HepG2 (cell line): ENCODE measurements at regions not wholly inside any gene's neighbourhood (a gene's known extent, or its start where the extent isn't known, plus 50 kb on each side); places are given as distances from the start of the nearest gene placed in this dataset.

Experiments used
- ATAC-seq: fragments of 200-7000 bp; cut with Tn5 transposase; 3 replicates; pipeline ENCODE4 v1.9.1; 2020; ENCODE audit warnings: mild to moderate bottlenecking, moderate library complexity
- BruUV-seq: library from RNA; stranded (reverse); fragments of 400-500 nt; replicated peaks from 2 replicates; lab custom pipeline; 2021; lab: Mats Ljungman, UMichigan
- CTCF ChIA-PET: fragments of 300-600 bp; formaldehyde crosslinking; extraction: SDS; loops from one replicate; lab custom pipeline; 2021; ENCODE audit warnings: low total read pairs, inconsistent platforms, low intra/inter-chr PET ratio; lab: Yijun Ruan, JAX
- POLR2A ChIA-PET: fragments of 350-600 bp; sonication (Branson Sonifier 250); formaldehyde crosslinking; loops from one replicate; lab custom pipeline; 2020; ENCODE audit warnings: antibody characterized with exemption, inconsistent platforms; lab: Yijun Ruan, JAX
- DNase-seq: peaks from one replicate; pipeline ENCODE4 v3.0.0-alpha.2; 2015; ENCODE audit warnings: low spot score
- FAIRE-seq: peaks from 3 replicates; lab custom pipeline; 2011; peaks lifted over from hg19 to GRCh38; lab: Jason Lieb, UNC
- H2AFZ ChIP-seq: one replicate; pipeline ENCODE4 v1.6.1; 2011; ENCODE audit warnings: low read length, inconsistent platforms
- H3K27ac ChIP-seq: fragments of 300-600 bp; 3 replicates; pipeline ENCODE4 v1.8.0; 2011; ENCODE audit warnings: mixed run types, mild to moderate bottlenecking, mixed read lengths, low read length, inconsistent platforms; ENCODE audit not compliant: insufficient read depth; ENCODE audit errors: extremely low read length
- H3K27me3 ChIP-seq, 2 experiments: fragments of 200-600 bp in 1 of 2; 2 replicates in 1 of 2; 3 replicates in 1 of 2; pipeline versions ENCODE4 v1.6.0 to v1.8.0; 2011; ENCODE audit warnings: low read length in 2 of 2, mild to moderate bottlenecking in 2 of 2, moderate library complexity in 2 of 2, inconsistent platforms in 1 of 2; ENCODE audit not compliant: insufficient read depth in 2 of 2, control insufficient read depth in 1 of 2
- H3K36me3 ChIP-seq, 2 experiments: fragments of 200-600 bp in 1 of 2; replicated peaks in 1 of 2; 2 replicates in 1 of 2; 3 replicates in 1 of 2; pipeline versions ENCODE4 v1.5.1 to v1.8.0; 2011; ENCODE audit warnings: low read length in 2 of 2, inconsistent platforms in 1 of 2; ENCODE audit not compliant: insufficient read depth in 2 of 2, control insufficient read depth in 1 of 2
- H3K4me1 ChIP-seq: 2 replicates; pipeline ENCODE4 v1.5.1; 2012; ENCODE audit warnings: low read length, inconsistent platforms; ENCODE audit not compliant: insufficient read depth
- H3K4me2 ChIP-seq: 2 replicates; pipeline ENCODE4 v1.6.0; 2011; ENCODE audit warnings: low read depth, low read length, inconsistent platforms
- H3K4me3 ChIP-seq, 3 experiments: fragments of 200-600 bp in 1 of 3; sonication (generic), shearing (Covaris generic) in 1 of 3; replicated peaks in 1 of 3; 2 replicates each; pipeline ENCODE4 v1.5.1; 2011 to 2016; ENCODE audit warnings: low read length in 3 of 3, inconsistent platforms in 2 of 3, low read depth in 2 of 3, mild to moderate bottlenecking in 2 of 3, control low read depth in 1 of 3, mixed read lengths in 1 of 3; ENCODE audit not compliant: insufficient read depth in 1 of 3
- H3K79me2 ChIP-seq: one replicate; pipeline ENCODE4 v1.6.1; 2011; ENCODE audit warnings: low read length, inconsistent platforms; ENCODE audit not compliant: insufficient read depth
- H3K9ac ChIP-seq: 2 replicates; pipeline ENCODE4 v1.6.0; 2011; ENCODE audit warnings: mild to moderate bottlenecking, low read depth, low read length, inconsistent platforms; ENCODE audit not compliant: insufficient read depth
- H3K9me3 ChIP-seq: 2 replicates; pipeline ENCODE4 v1.5.1; 2012; ENCODE audit warnings: mild to moderate bottlenecking, low read length
- H4K20me1 ChIP-seq: 2 replicates; pipeline ENCODE4 v1.6.0; 2011; ENCODE audit warnings: inconsistent platforms, mild to moderate bottlenecking, low read length, moderate library complexity; ENCODE audit not compliant: insufficient read depth
- EEA1 ChIP-seq: sonication (generic); formaldehyde crosslinking; IDR thresholded peaks from 2 replicates; pipeline ENCODE4 v1.5.1; 2020; ENCODE audit warnings: mild to moderate bottlenecking, missing genetic modification reagents, borderline replicate concordance
- HNRNPK ChIP-seq: fragments of 200-400 bp; formaldehyde crosslinking; IDR thresholded peaks from 2 replicates; pipeline ENCODE4 v1.6.1; 2018; ENCODE audit warnings: low read length, low read depth, moderate library complexity, mild to moderate bottlenecking; ENCODE audit not compliant: poor library complexity, severe bottlenecking
- PITX1 ChIP-seq: sonication (generic); formaldehyde crosslinking; IDR thresholded peaks from 2 replicates; pipeline ENCODE4 v1.5.1; 2020; ENCODE audit warnings: mild to moderate bottlenecking, missing genetic modification reagents
- RBM22 ChIP-seq: fragments of 200-400 bp; formaldehyde crosslinking; optimal IDR thresholded peaks from 2 replicates; pipeline ENCODE3; 2017; ENCODE audit warnings: mild to moderate bottlenecking, low read length, moderate library complexity
- SP140L ChIP-seq: sonication (generic); formaldehyde crosslinking; IDR thresholded peaks from 2 replicates; pipeline ENCODE4 v1.4.0; 2020; ENCODE audit warnings: missing genetic modification reagents, borderline replicate concordance
- SPEN ChIP-seq: sonication (generic); formaldehyde crosslinking; IDR thresholded peaks from 2 replicates; pipeline ENCODE4 v1.5.1; 2020; ENCODE audit warnings: low read depth, mild to moderate bottlenecking, missing genetic modification reagents
- ZBTB7A ChIP-seq: sonication (generic); formaldehyde crosslinking; IDR thresholded peaks from 2 replicates; pipeline ENCODE4 v1.8.0; 2022; ENCODE audit warnings: mild to moderate bottlenecking, missing genetic modification reagents
- ZNF451 ChIP-seq: sonication (generic); formaldehyde crosslinking; IDR thresholded peaks from 2 replicates; pipeline ENCODE4 v1.5.0; 2020; ENCODE audit warnings: mild to moderate bottlenecking, missing genetic modification reagents
- ZNF484 ChIP-seq: sonication (generic); formaldehyde crosslinking; IDR thresholded peaks from 2 replicates; pipeline ENCODE4 v1.5.1; 2020; ENCODE audit warnings: mild to moderate bottlenecking, low read depth, missing genetic modification reagents, borderline replicate concordance
- ZNF558 ChIP-seq: sonication (generic); formaldehyde crosslinking; IDR thresholded peaks from 2 replicates; pipeline ENCODE4 v1.9.0; 2022; ENCODE audit warnings: mild to moderate bottlenecking, missing genetic modification reagents, borderline replicate concordance
- ZNF577 ChIP-seq: sonication (generic); formaldehyde crosslinking; IDR thresholded peaks from 2 replicates; pipeline ENCODE4 v1.4.0; 2020; ENCODE audit warnings: mild to moderate bottlenecking, low read depth, missing genetic modification reagents, borderline replicate concordance
- ZNF589 ChIP-seq: sonication (generic); formaldehyde crosslinking; conservative IDR thresholded peaks from 2 replicates; pipeline ENCODE4 v1.8.0; 2022; ENCODE audit warnings: mild to moderate bottlenecking, moderate library complexity, missing genetic modification reagents
- WGBS: methylation state at CpG from one replicate; pipeline ENCODE4 v1.1.6; 2017; ENCODE audit warnings: low lambda C conversion rate; 5-methylcytosine and 5-hydroxymethylcytosine counted together
- in situ Hi-C: cut with HindIII; loops from 2 replicates; pipeline ENCODE4 v1.10.0; 2017; ENCODE audit warnings: low pct_unique_long_range_greater_than_20kb; ENCODE audit not compliant: extremely low pct_ligation_motif_present
- intact Hi-C: fragments of 100-400 bp; cut with micrococcal nuclease; formaldehyde crosslinking; loops from one replicate; pipeline ENCODE4 v1.10.0; 2022; ENCODE audit not compliant: unreplicated experiment
- TF ChIP-seq, protein P1 (sequence below): IDR thresholded peaks from 2 replicates; pipeline ENCODE4 v1.6.1; 2016; ENCODE audit warnings: missing genetic modification reagents, missing compliant biosample characterization

DNA sequence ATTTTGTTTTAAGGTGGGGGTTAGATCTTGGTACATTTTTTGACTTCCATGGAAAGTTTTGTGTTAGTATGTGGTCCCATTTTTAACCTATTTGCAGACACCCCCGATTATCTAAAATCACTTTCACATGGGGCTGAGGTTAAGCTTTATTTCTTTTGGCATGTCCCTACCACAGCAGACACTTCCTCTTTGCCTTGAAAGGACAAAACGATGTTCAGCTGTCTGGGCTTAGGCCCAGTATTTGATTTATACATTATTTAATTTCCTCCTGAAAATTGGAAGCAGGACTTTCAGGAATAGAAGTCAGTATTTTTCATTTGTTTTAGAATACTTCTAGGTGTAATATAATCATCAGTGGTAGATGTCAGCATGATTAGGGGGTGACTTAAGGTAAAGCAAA, 112.4 kb upstream of the SPRY1 start (continued):
- TF ChIP-seq SPEN (no peak), HNRNPK (no peak), ZNF589 (no peak)
- TF ChIP-seq, protein P1, sequence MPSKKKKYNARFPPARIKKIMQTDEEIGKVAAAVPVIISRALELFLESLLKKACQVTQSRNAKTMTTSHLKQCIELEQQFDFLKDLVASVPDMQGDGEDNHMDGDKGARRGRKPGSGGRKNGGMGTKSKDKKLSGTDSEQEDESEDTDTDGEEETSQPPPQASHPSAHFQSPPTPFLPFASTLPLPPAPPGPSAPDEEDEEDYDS (CRISPR knock-in tag): no peak

DNA sequence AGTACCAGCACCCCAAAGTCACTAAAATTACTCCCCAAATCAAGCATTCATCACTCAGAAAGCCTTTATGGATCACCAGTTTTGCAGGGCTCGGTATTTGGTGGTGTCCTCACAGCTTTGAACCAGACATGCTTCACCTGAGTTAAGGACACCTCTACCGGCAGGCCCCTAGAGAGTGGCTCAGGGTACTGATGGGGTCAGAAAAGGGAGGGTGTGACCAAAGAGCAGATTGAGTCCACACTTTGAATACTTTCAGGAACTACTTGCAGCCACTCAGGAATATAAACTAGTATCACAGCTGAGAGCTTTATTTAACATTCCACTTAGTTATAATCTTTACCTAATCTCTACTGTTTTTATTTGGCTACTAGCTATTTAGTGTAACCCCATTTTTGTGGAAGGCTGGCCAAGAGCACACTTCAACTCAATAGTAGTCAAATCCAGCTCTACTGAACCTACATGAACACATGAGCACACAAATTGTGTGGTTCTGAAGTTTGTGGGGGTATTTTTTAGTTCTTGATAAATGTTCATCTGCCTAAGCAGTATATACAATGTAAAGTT, 109.6 kb upstream of the SPRY1 start:
- no peak for FAIRE-seq
- H3K36me3 ChIP-seq: no peaks in the 10 kb centered on the region
- no peaks in the 10 kb centered on the region for H4K20me1 ChIP-seq
- BruUV-seq: no TSS peak
- no peaks in the 10 kb centered on the region for H3K4me1 ChIP-seq
- no peaks in the 10 kb centered on the region for H3K79me2 ChIP-seq
- intact Hi-C loops (no loop called here), in situ Hi-C loops (no loop called here)
- H3K9ac ChIP-seq: no peak overlapping the region
- H2AFZ ChIP-seq: no peak overlapping the region
- ATAC-seq: no peak
- POLR2A ChIA-PET: no interaction called here
- H3K27me3 ChIP-seq: no peaks in the 10 kb centered on the region; a peak in 1 of 5 replicates
- no peak overlapping the region for H3K4me2 ChIP-seq
- no peak overlapping the region for H3K4me3 ChIP-seq
- H3K9me3 ChIP-seq: peaks cover 14% of the 10 kb centered on the region
- CTCF ChIA-PET: no interaction called here
- H3K27ac ChIP-seq: no peak overlapping the region
- TF ChIP-seq ZNF558 (CRISPR knock-in tag): no peak
- no peak for TF ChIP-seq PITX1
- no peak for TF ChIP-seq EEA1 (CRISPR knock-in tag)
- no peak for TF ChIP-seq SPEN
- no peak for TF ChIP-seq RBM22
- no peak for TF ChIP-seq ZBTB7A
- no peak for TF ChIP-seq ZNF577
- no peak for TF ChIP-seq ZNF484 (CRISPR knock-in tag)
- TF ChIP-seq ZNF451 (CRISPR knock-in tag): no peak
- no peak for TF ChIP-seq SP140L (CRISPR knock-in tag)
- no peak for DNase-seq
- WGBS: no CpG with 5 or more reads among the region's 2 CpGs
